K562 (cell line): ENCODE measurements at regions not wholly inside any gene's neighbourhood (a gene's known extent, or its start where the extent isn't known, plus 50 kb on each side); places are given as distances from the start of the nearest gene placed in this dataset.

Experiments
- FOXA1 ChIP-seq: fragments of 450-650 bp; IDR thresholded peaks from 2 replicates; pipeline ENCODE4 v1.6.1; 2016; ENCODE audit warnings: mild to moderate bottlenecking, borderline replicate concordance
- HDAC2 ChIP-seq: fragments of 450-650 bp; IDR thresholded peaks from 2 replicates; pipeline ENCODE4 v1.6.1; 2016; ENCODE audit warnings: mild to moderate bottlenecking
- HLTF ChIP-seq: fragments of 450-650 bp; IDR thresholded peaks from 2 replicates; pipeline ENCODE4 v1.6.1; 2016
- ILK ChIP-seq: fragments of 450-650 bp; IDR thresholded peaks from 2 replicates; pipeline ENCODE4 v1.6.1; 2016; ENCODE audit warnings: missing genetic modification characterization, low read depth, mild to moderate bottlenecking, missing compliant biosample characterization, moderate library complexity, borderline replicate concordance
- KLF16 ChIP-seq: IDR thresholded peaks from 2 replicates; pipeline ENCODE4 v1.6.1; 2016; ENCODE audit warnings: antibody characterized with exemption
- LCOR ChIP-seq: sonication (generic); formaldehyde crosslinking; IDR thresholded peaks from 2 replicates; pipeline ENCODE4 v1.8.0; 2022; ENCODE audit warnings: mild to moderate bottlenecking, missing genetic modification reagents
- MAFF ChIP-seq: IDR thresholded peaks from 2 replicates; pipeline ENCODE4 v1.6.1; 2012; ENCODE audit warnings: low read length, improper control_type of control experiment
- MAZ ChIP-seq, 2 experiments: fragments of 450-650 bp in 1 of 2; sonication (generic) in 1 of 2; formaldehyde crosslinking; IDR thresholded peaks in 1 of 2; conservative IDR thresholded peaks in 1 of 2; 2 replicates each; pipeline versions ENCODE4 v1.4.0 to v1.5.0; 2020; ENCODE audit warnings: mild to moderate bottlenecking in 1 of 2, missing genetic modification reagents in 1 of 2
- PHF20 ChIP-seq: fragments of 450-650 bp; IDR thresholded peaks from 2 replicates; pipeline ENCODE4 v1.6.1; 2018; ENCODE audit not compliant: partially characterized antibody
- POLR2AphosphoS2 ChIP-seq: IDR thresholded peaks from 2 replicates; pipeline ENCODE4 v1.6.1; 2012; ENCODE audit warnings: low read length, improper control_type of control experiment
- POLR2AphosphoS5 ChIP-seq: IDR thresholded peaks from 2 replicates; pipeline ENCODE4 v1.6.1; 2011; ENCODE audit warnings: mild to moderate bottlenecking, low read depth, low read length, moderate library complexity; ENCODE audit not compliant: control insufficient read depth, insufficient read depth
- RBM34 ChIP-seq: fragments of 200-400 bp; formaldehyde crosslinking; IDR thresholded peaks from 2 replicates; pipeline ENCODE4 v1.6.1; 2018; ENCODE audit warnings: low read length, borderline replicate concordance; ENCODE audit not compliant: insufficient read depth
- RFX1 ChIP-seq: fragments of 450-650 bp; IDR thresholded peaks from 2 replicates; pipeline ENCODE4 v1.6.1; 2016; ENCODE audit warnings: mild to moderate bottlenecking, moderate library complexity
- SAFB ChIP-seq: fragments of 200-400 bp; formaldehyde crosslinking; IDR thresholded peaks from 2 replicates; pipeline ENCODE4 v1.6.1; 2017; ENCODE audit warnings: low read depth, low read length, borderline replicate concordance
- USF2 ChIP-seq: sonication (generic); formaldehyde crosslinking; IDR thresholded peaks from 2 replicates; pipeline ENCODE4 v1.5.0; 2020; ENCODE audit warnings: missing genetic modification reagents
- YBX1 ChIP-seq: fragments of 450-650 bp; IDR thresholded peaks from 2 replicates; pipeline ENCODE4 v1.7.1; 2016; ENCODE audit warnings: mild to moderate bottlenecking
- ZFP91 ChIP-seq: sonication (generic); formaldehyde crosslinking; IDR thresholded peaks from 2 replicates; pipeline ENCODE4 v1.8.0; 2022; ENCODE audit warnings: mild to moderate bottlenecking, missing genetic modification reagents
- ZFPM2 ChIP-seq: fragments of 250-450 bp; sonication (Bioruptor Pico); IDR thresholded peaks from 2 replicates; pipeline ENCODE4 v1.5.1; 2022; ENCODE audit warnings: mild to moderate bottlenecking
- ZNF134 ChIP-seq: fragments of 250-450 bp; sonication (Bioruptor Pico); conservative IDR thresholded peaks from 2 replicates; pipeline ENCODE4 v1.4.0; 2020
- ZNF282 ChIP-seq: sonication (generic); formaldehyde crosslinking; IDR thresholded peaks from 2 replicates; pipeline ENCODE4 v1.8.1; 2023; ENCODE audit warnings: missing genetic modification reagents
- ZNF695 ChIP-seq: fragments of 450-650 bp; formaldehyde crosslinking; IDR thresholded peaks from 2 replicates; pipeline ENCODE4 v1.4.0; 2020; ENCODE audit warnings: mild to moderate bottlenecking, moderate library complexity
- TF ChIP-seq, protein P1 (sequence below): fragments of 250-450 bp; sonication (Bioruptor Pico); IDR thresholded peaks from 2 replicates; pipeline ENCODE4 v1.4.0; 2020; ENCODE audit warnings: mild to moderate bottlenecking, moderate library complexity

GRCh38 chr22:22125579-22126468 is 118.8 kb upstream of the VPREB1 start (continued):
- TF ChIP-seq, protein P1, sequence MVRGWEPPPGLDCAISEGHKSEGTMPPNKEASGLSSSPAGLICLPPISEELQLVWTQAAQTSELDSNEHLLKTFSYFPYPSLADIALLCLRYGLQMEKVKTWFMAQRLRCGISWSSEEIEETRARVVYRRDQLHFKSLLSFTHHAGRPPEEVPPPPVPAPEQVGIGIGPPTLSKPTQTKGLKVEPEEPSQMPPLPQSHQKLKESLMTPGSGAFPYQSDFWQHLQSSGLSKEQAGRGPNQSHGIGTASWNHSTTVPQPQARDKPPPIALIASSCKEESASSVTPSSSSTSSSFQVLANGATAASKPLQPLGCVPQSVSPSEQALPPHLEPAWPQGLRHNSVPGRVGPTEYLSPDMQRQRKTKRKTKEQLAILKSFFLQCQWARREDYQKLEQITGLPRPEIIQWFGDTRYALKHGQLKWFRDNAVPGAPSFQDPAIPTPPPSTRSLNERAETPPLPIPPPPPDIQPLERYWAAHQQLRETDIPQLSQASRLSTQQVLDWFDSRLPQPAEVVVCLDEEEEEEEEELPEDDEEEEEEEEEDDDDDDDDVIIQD (CRISPR knock-in tag): peak; percentile 52; the same call in 1 of the 2 replicates
- TF ChIP-seq HLTF (no peak), RFX1 (no peak), FOXA1 (no peak), ZNF282 (CRISPR knock-in tag) (no peak), MAZ (CRISPR knock-in tag; conservative IDR thresholded peaks at IDR 0.05 in 1 of 2, IDR thresholded peaks at IDR 0.05 in 1 of 2) (peak in 1 of 2 experiments; percentile 46; a peak in 2 of 4 replicates), USF2 (CRISPR knock-in tag) (peak; percentile 54), RBM34 (no peak), YBX1 (no peak), ZNF134 (CRISPR knock-in tag) (no peak), POLR2AphosphoS2 (no peak), ZNF695 (CRISPR knock-in tag) (no peak), MAFF (no peak), KLF16 (no peak), HDAC2 (no peak), ILK (tag) (no peak), LCOR (CRISPR knock-in tag) (no peak), ZFPM2 (CRISPR knock-in tag) (no peak), ZFP91 (no peak), PHF20 (peak; percentile 1), SAFB (no peak), POLR2AphosphoS5 (no peak)
